ENCODE measurements at regions not wholly inside any gene's neighbourhood (a gene's known extent, or its start where the extent isn't known, plus 50 kb on each side); places are given as distances from the start of the nearest gene placed in this dataset.

GRCh38 chr12:114990381-114990780 lies 306.4 kb upstream of the TBX3 start:
- no peak for DNase-seq
- 57 to 71% methylated on average over 4 of the region's 4 CpGs for WGBS, 2 donors

GRCh38 chr12:114986849-114987248 lies 302.9 kb upstream of the TBX3 start:
- 60 to 65% methylated on average over 1 of the region's 1 CpG for WGBS, 2 donors
- Histone ChIP-seq H3K9me3 (no peaks in the 10 kb centered on the region), H3K4me3 (no peak overlapping the region), H3K27ac (no peak overlapping the region), H3K36me3 (replicated peaks in 1 of 2; ENCODE audit: insufficient read depth in 1 of 2, low read depth in 2 of 2) (no peaks in the 10 kb centered on the region), H3K27me3 (no peaks in the 10 kb centered on the region), H3K4me1 (no peaks in the 10 kb centered on the region)
- DNase-seq, result no peak
- TF ChIP-seq CTCF (IDR thresholded peaks at IDR 0.05), result no peak
- TF ChIP-seq POLR2A (IDR thresholded peaks at IDR 0.05), result no peak
- ATAC-seq, result no peak
- intact Hi-C loops (cut with DNase I), result no loop called here

More at GRCh38 chr12:114990381-114990780, 306.4 kb upstream of the TBX3 start:
- Histone ChIP-seq H3K4me1 (no peaks in the 10 kb centered on the region), H3K27ac (no peak overlapping the region), H3K36me3 (replicated peaks in 1 of 2; ENCODE audit: insufficient read depth in 1 of 2, low read depth in 2 of 2) (no peaks in the 10 kb centered on the region), H3K4me3 (no peak overlapping the region), H3K27me3 (no peaks in the 10 kb centered on the region), H3K9me3 (no peaks in the 10 kb centered on the region)
- TF ChIP-seq POLR2A (IDR thresholded peaks at IDR 0.05), result no peak
- no peak for TF ChIP-seq CTCF (IDR thresholded peaks at IDR 0.05)
- intact Hi-C loops (cut with DNase I), result no loop called here
- ATAC-seq, result no peak

GRCh38 chr12:114986178-114986714 lies 302.3 kb upstream of the TBX3 start:
- intact Hi-C loops (cut with DNase I), result no loop called here
- Histone ChIP-seq H3K27me3 (no peaks in the 10 kb centered on the region), H3K36me3 (replicated peaks in 1 of 2; ENCODE audit: insufficient read depth in 1 of 2, low read depth in 2 of 2) (no peaks in the 10 kb centered on the region), H3K9me3 (no peaks in the 10 kb centered on the region), H3K4me3 (no peak overlapping the region), H3K27ac (no peak overlapping the region), H3K4me1 (no peaks in the 10 kb centered on the region)
- DNase-seq, result no peak
- TF ChIP-seq POLR2A (IDR thresholded peaks at IDR 0.05) (no peak), CTCF (IDR thresholded peaks at IDR 0.05) (no peak)
- no peak for ATAC-seq

- Histone ChIP-seq H3K27ac (no peak overlapping the region), H3K9me3 (no peaks in the 10 kb centered on the region), H3K27me3 (no peaks in the 10 kb centered on the region), H3K4me1 (no peaks in the 10 kb centered on the region), H3K4me3 (no peak overlapping the region), H3K36me3 (replicated peaks in 1 of 2; ENCODE audit: insufficient read depth in 1 of 2, low read depth in 2 of 2) (no peaks in the 10 kb centered on the region)
- ATAC-seq (no peak), DNase-seq (no peak)
- TF ChIP-seq POLR2A (IDR thresholded peaks at IDR 0.05), result no peak
- no peak for TF ChIP-seq CTCF (IDR thresholded peaks at IDR 0.05)
- intact Hi-C loops (cut with DNase I), result no loop called here
- WGBS, 2 donors, result 62 to 69% methylated on average over 2 of the region's 2 CpGs
Observed at GRCh38 chr12:114984634-114985061, 300.7 kb upstream of the TBX3 start.

GRCh38 chr12:114982760-114983159 lies 298.8 kb upstream of the TBX3 start:
- H3K4me3 ChIP-seq, result no peak overlapping the region
- no peak for ATAC-seq
- no peak for DNase-seq
- H3K36me3 ChIP-seq (replicated peaks in 1 of 2; ENCODE audit: insufficient read depth in 1 of 2, low read depth in 2 of 2), result no peaks in the 10 kb centered on the region
- TF ChIP-seq CTCF (IDR thresholded peaks at IDR 0.05) (no peak), POLR2A (IDR thresholded peaks at IDR 0.05) (no peak)
- intact Hi-C loops (cut with DNase I), result no loop called here
- no peaks in the 10 kb centered on the region for H3K27me3 ChIP-seq
- H3K9me3 ChIP-seq, result no peaks in the 10 kb centered on the region
- WGBS, 2 donors, result 37 to 41% methylated on average over 2 of the region's 2 CpGs
- H3K27ac ChIP-seq, result no peak overlapping the region
- no peaks in the 10 kb centered on the region for H3K4me1 ChIP-seq
